ENCODE measurements at regions not wholly inside any gene's neighbourhood (a gene's known extent, or its start where the extent isn't known, plus 50 kb on each side); places are given as distances from the start of the nearest gene placed in this dataset.

DNA sequence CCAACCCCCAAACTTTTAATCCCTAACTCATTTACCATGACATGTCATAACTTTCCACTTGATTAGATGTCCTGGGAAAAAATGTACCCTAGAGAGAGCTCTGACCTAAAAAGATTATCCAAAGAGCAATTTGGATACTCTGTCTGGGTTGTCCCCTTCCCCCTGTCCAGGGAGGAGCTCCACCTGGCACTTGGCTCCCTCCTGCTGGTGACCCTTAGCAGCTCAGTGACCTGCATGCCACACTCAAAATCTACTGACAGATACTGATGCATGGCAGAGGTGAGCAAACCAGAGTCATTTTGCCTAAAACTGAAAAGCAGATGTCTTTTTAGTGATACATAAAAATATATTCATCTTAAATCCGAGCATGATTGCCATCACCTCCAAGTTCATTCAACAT lies 442.3 kb upstream of the CHRM3 start:
- no peak for DNase-seq
- CTCF ChIA-PET, result no interaction called here
- no peak overlapping the region for H3K4me3 Mint-ChIP-seq
- Histone ChIP-seq H3K9ac (ENCODE audit: low read length) (no peak overlapping the region), H4K20me1 (ENCODE audit: control insufficient read depth, insufficient read depth, low read length, poor library complexity, severe bottlenecking) (no peaks in the 10 kb centered on the region), H2AFZ (ENCODE audit: insufficient read depth, low read depth, low read length, poor library complexity, severe bottlenecking) (no peak overlapping the region), H3K4me2 (replicated peaks; ENCODE audit: low read depth, low read length, poor library complexity, severe bottlenecking) (no peak overlapping the region), H3K36me3 (replicated peaks in 1 of 2; ENCODE audit: control extremely low read depth in 1 of 2, control insufficient read depth in 1 of 2, extremely low read depth in 1 of 2, insufficient read depth in 2 of 2, low read length in 1 of 2) (no peaks in the 10 kb centered on the region), H3K4me3 (ENCODE audit: control extremely low read depth in 1 of 5, extremely low read depth in 1 of 5, insufficient read depth in 1 of 5, low read depth in 2 of 5, low read length in 4 of 5) (no peak overlapping the region), H3K27ac (ENCODE audit: low read length in 2 of 2) (no peak overlapping the region), H3K9me3 (ENCODE audit: control extremely low read depth in 1 of 3, control insufficient read depth in 2 of 3, insufficient read depth in 1 of 3, low read length in 2 of 3) (peaks cover 0 to 3% (median 0%) of the 10 kb centered on the region in 3 donors), H3K4me1 (ENCODE audit: control insufficient read depth in 2 of 2, insufficient read depth in 2 of 2, low read length in 2 of 2) (no peaks in the 10 kb centered on the region), H3K27me3 (replicated peaks in 1 of 4; ENCODE audit: control extremely low read depth in 1 of 4, control insufficient read depth in 3 of 4, insufficient read depth in 4 of 4, low read length in 3 of 4) (no peaks in the 10 kb centered on the region), H3K79me2 (ENCODE audit: control insufficient read depth, insufficient read depth, low read length) (no peaks in the 10 kb centered on the region)
- no peak overlapping the region for H3K27ac Mint-ChIP-seq
- intact Hi-C loops (cut with micrococcal nuclease), result no loop called here
- TF ChIP-seq EZH2 (IDR thresholded peaks at IDR 0.05; ENCODE audit: borderline replicate concordance, insufficient read depth, low read depth, low read length, poor library complexity, severe bottlenecking), result no peak
- no peaks in the 10 kb centered on the region for H3K27me3 Mint-ChIP-seq
- no peak for ATAC-seq (ENCODE audit: low read depth)
- POLR2A ChIA-PET, result no interaction called here
- H3K9me3 Mint-ChIP-seq (ENCODE audit: insufficient read depth), result peaks cover 5% of the 10 kb centered on the region
- WGBS (ENCODE audit: insufficient coverage), result no CpG with 5 or more reads among the region's 1 CpG
- no peaks in the 10 kb centered on the region for H3K4me1 Mint-ChIP-seq

- Histone ChIP-seq H3K27ac (ENCODE audit: low read length in 2 of 2) (no peak overlapping the region), H3K4me1 (ENCODE audit: control insufficient read depth in 2 of 2, insufficient read depth in 2 of 2, low read length in 2 of 2) (no peaks in the 10 kb centered on the region), H4K20me1 (ENCODE audit: control insufficient read depth, insufficient read depth, low read length, poor library complexity, severe bottlenecking) (no peaks in the 10 kb centered on the region), H2AFZ (ENCODE audit: insufficient read depth, low read depth, low read length, poor library complexity, severe bottlenecking) (no peak overlapping the region), H3K4me2 (replicated peaks; ENCODE audit: low read depth, low read length, poor library complexity, severe bottlenecking) (no peak overlapping the region), H3K27me3 (replicated peaks in 1 of 4; ENCODE audit: control extremely low read depth in 1 of 4, control insufficient read depth in 3 of 4, insufficient read depth in 4 of 4, low read length in 3 of 4) (no peaks in the 10 kb centered on the region), H3K79me2 (ENCODE audit: control insufficient read depth, insufficient read depth, low read length) (no peaks in the 10 kb centered on the region), H3K9ac (ENCODE audit: low read length) (no peak overlapping the region), H3K9me3 (ENCODE audit: control extremely low read depth in 1 of 3, control insufficient read depth in 2 of 3, insufficient read depth in 1 of 3, low read length in 2 of 3) (peaks cover 0 to 3% (median 1%) of the 10 kb centered on the region in 3 donors), H3K36me3 (replicated peaks in 1 of 2; ENCODE audit: control extremely low read depth in 1 of 2, control insufficient read depth in 1 of 2, extremely low read depth in 1 of 2, insufficient read depth in 2 of 2, low read length in 1 of 2) (no peaks in the 10 kb centered on the region), H3K4me3 (ENCODE audit: control extremely low read depth in 1 of 5, extremely low read depth in 1 of 5, insufficient read depth in 1 of 5, low read depth in 2 of 5, low read length in 4 of 5) (no peak overlapping the region)
- H3K27ac Mint-ChIP-seq, result no peak overlapping the region
- ChIA-PET CTCF (no interaction called here), POLR2A (no interaction called here)
- peaks cover 3% of the 10 kb centered on the region for H3K9me3 Mint-ChIP-seq (ENCODE audit: insufficient read depth)
- DNase-seq (no peak), ATAC-seq (ENCODE audit: low read depth) (no peak)
- H3K27me3 Mint-ChIP-seq, result no peaks in the 10 kb centered on the region
- no peaks in the 10 kb centered on the region for H3K4me1 Mint-ChIP-seq
- intact Hi-C loops (cut with micrococcal nuclease), result no loop called here
- H3K4me3 Mint-ChIP-seq, result no peak overlapping the region
- 100% methylated on average over 1 of the region's 1 CpG for WGBS (ENCODE audit: insufficient coverage)
- TF ChIP-seq CTCF (IDR thresholded peaks at IDR 0.05), result no peak
- no peak for TF ChIP-seq EZH2 (IDR thresholded peaks at IDR 0.05; ENCODE audit: borderline replicate concordance, insufficient read depth, low read depth, low read length, poor library complexity, severe bottlenecking)
These were observed 458.5 kb upstream of the CHRM3 start for GRCh38 chr1:238927899-238928298.

Data from B cell (primary cell).